Naive thymus-derived CD8-positive, alpha-beta T cell (primary cell): ENCODE measurements at regions not wholly inside any gene's neighbourhood (a gene's known extent, or its start where the extent isn't known, plus 50 kb on each side); places are given as distances from the start of the nearest gene placed in this dataset.
A peak's percentile ranks its signal among the peaks of the same experiment; 100 is the strongest.
"Not testable (repeated sequence)": the region's sequence is repeated elsewhere in the genome, so short reads cannot be mapped to it uniquely, and the experiment has no call there.

Experiments used
- ATAC-seq, 2 donors: fragments of 150-1000 bp; cut with Tn5 transposase in 1 of 2; sonication (Bioruptor Pico), chemical (Tn5 transposase) in 1 of 2; 1 replicate in 1 of 2; 2 replicates in 1 of 2; pipeline ENCODE4 v1.10.0; 2021; ENCODE audit warnings: mild to moderate bottlenecking in 2 of 2, moderate library complexity in 2 of 2
- POLR2A ChIA-PET: fragments of 350-600 bp; sonication (Branson Sonifier 250); formaldehyde crosslinking; loops from one replicate; lab custom pipeline; 2021; ENCODE audit warnings: antibody characterized with exemption; lab: Charles Lee
- DNase-seq, 10 donors: peaks; one replicate each; pipeline versions ENCODE4 v3.0.0 to v3.0.0-alpha.2; 2020 to 2022
- H3K27ac Mint-ChIP-seq, 10 donors: one replicate each; pipeline ENCODE4 v1.8.0; 2020 to 2022; ENCODE audit warnings: mild to moderate bottlenecking in 10 of 10, mixed read lengths in 10 of 10, moderate library complexity in 4 of 10, inconsistent platforms in 1 of 10
- H3K27me3 Mint-ChIP-seq, 5 donors: one replicate each; pipeline ENCODE4 v1.8.0; 2021 to 2022; ENCODE audit warnings: mixed read lengths in 5 of 5
- H3K36me3 Mint-ChIP-seq, 3 donors: one replicate each; pipeline ENCODE4 v1.8.0; 2020 to 2022; ENCODE audit warnings: mixed read lengths in 3 of 3, mild to moderate bottlenecking in 2 of 3, inconsistent platforms in 1 of 3
- H3K4me1 Mint-ChIP-seq, 4 donors: one replicate each; pipeline ENCODE4 v1.8.0; 2021 to 2022; ENCODE audit warnings: mixed read lengths in 4 of 4
- H3K4me3 Mint-ChIP-seq, 10 donors: one replicate each; pipeline ENCODE4 v1.8.0; 2020 to 2022; ENCODE audit warnings: mild to moderate bottlenecking in 10 of 10, mixed read lengths in 10 of 10, moderate library complexity in 6 of 10, inconsistent platforms in 1 of 10
- H3K9me3 Mint-ChIP-seq, 9 donors: one replicate each; pipeline ENCODE4 v1.8.0; 2020 to 2022; ENCODE audit warnings: mixed read lengths in 9 of 9, mild to moderate bottlenecking in 3 of 9, inconsistent platforms in 1 of 9, moderate library complexity in 1 of 9

DNA sequence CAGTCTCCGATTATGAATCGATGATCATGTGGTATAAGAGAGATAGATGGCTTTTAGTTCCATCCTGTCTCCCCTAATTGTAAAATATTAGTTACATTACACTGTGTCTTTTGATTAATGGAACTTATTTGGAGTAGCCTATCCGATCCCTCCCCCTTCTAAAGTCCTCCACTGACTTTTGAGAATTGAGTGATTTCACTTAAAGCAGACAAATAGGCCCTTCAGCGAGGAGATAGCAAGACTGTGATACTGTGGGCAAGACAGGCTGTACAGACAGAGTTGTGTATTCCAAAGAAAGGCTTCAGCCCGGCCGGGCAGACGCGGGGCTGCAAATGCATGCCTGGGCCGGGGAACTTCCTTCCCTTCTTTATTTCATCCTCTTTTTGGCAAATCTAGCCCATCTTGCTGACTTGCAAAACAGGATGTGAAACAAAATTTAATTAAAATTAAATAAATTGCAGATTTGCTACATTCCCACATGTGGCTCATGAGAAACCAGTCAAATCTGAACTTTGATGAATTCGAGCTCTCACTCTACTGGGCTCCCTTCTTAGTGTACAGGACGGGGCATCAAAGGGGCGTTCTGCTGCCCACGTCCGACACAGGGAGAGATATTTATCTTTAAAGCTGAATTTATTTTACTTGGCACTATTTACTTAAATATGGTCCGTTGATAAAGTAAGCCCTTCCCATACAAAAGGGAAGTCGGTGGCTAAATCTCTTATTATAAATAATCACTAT, 314.8 kb downstream of the ZNF536 start:
- Mint-ChIP-seq H3K4me1 (peaks cover 1 to 7% (median 3%) of the 10 kb centered on the region in 4 donors), H3K4me3 (no peak overlapping the region), H3K9me3 (peaks cover 0 to 4% (median 0%) of the 10 kb centered on the region in 9 donors), H3K27me3 (peaks cover 28 to 96% (median 62%) of the 10 kb centered on the region in 5 donors), H3K27ac (no peak overlapping the region), H3K36me3 (no peaks in the 10 kb centered on the region)
- no peak for DNase-seq
- POLR2A ChIA-PET: no interaction called here
- no peak for ATAC-seq

- no peak for ATAC-seq
- peaks cover 24 to 89% (median 60%) of the 10 kb centered on the region in 5 donors for H3K27me3 Mint-ChIP-seq
These were observed 314.1 kb downstream of the ZNF536 start for GRCh38 chr19:30686176-30686820.

DNA sequence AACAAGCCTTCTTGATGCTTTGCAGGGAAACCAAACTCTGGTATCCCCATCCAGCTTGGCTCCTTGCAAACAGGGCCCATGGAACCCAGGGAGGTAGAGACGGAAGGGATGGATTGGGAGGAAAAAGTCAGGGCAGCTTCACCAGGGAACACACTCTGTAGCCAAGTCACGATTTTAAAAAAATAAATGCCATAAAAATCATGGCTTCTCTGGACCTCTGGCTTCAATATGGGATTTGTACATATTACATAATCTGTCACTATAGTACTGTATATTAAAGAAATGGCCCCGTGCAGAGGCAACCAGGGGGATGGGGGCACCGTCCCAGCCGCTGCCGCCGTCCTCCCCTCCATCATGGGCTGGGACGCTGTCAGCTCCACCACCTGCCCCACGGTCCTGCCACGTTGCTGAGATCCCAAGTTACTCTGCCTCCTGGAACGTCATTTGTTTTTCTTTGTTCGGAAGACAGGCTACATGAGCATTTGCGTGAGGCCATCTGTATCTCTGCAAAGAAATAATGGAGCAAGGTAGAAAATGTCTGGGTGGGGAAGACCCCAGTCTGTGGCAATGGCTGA, 313.3 kb downstream of the ZNF536 start:
- ATAC-seq: no peak
- Mint-ChIP-seq H3K4me1 (no peaks in the 10 kb centered on the region), H3K27me3 (peaks cover 19 to 82% (median 59%) of the 10 kb centered on the region in 5 donors)

More at GRCh38 chr19:30686176-30686820, 314.1 kb downstream of the ZNF536 start:
- Mint-ChIP-seq H3K4me3 (no peak overlapping the region), H3K9me3 (peaks cover 0 to 1% (median 0%) of the 10 kb centered on the region in 9 donors), H3K27ac (no peak overlapping the region), H3K36me3 (no peaks in the 10 kb centered on the region), H3K4me1 (peaks cover 0 to under 1% (median 0%) of the 10 kb centered on the region in 4 donors)
- POLR2A ChIA-PET: no interaction called here
- DNase-seq: no peak

GRCh38 chr19:30684613-30685012, 312.4 kb downstream of the ZNF536 start:
- POLR2A ChIA-PET: no interaction called here
- no peak for ATAC-seq
- DNase-seq: no peak
- peaks cover 0 to 1% (median 0%) of the 10 kb centered on the region in 9 donors for H3K9me3 Mint-ChIP-seq
- peaks cover 16 to 72% (median 54%) of the 10 kb centered on the region in 5 donors for H3K27me3 Mint-ChIP-seq
- no peaks in the 10 kb centered on the region for H3K36me3 Mint-ChIP-seq
- no peak overlapping the region for H3K27ac Mint-ChIP-seq
- no peaks in the 10 kb centered on the region for H3K4me1 Mint-ChIP-seq
- H3K4me3 Mint-ChIP-seq: no peak overlapping the region

More for the DNA sequence above, 313.3 kb downstream of the ZNF536 start:
- Mint-ChIP-seq H3K9me3 (peaks cover 0 to 1% (median 0%) of the 10 kb centered on the region in 9 donors), H3K27ac (peak overlapping the region in 1 of 10 donors; percentile 37), H3K4me3 (no peak overlapping the region), H3K36me3 (no peaks in the 10 kb centered on the region)
- POLR2A ChIA-PET: no interaction called here
- DNase-seq: no peak

DNA sequence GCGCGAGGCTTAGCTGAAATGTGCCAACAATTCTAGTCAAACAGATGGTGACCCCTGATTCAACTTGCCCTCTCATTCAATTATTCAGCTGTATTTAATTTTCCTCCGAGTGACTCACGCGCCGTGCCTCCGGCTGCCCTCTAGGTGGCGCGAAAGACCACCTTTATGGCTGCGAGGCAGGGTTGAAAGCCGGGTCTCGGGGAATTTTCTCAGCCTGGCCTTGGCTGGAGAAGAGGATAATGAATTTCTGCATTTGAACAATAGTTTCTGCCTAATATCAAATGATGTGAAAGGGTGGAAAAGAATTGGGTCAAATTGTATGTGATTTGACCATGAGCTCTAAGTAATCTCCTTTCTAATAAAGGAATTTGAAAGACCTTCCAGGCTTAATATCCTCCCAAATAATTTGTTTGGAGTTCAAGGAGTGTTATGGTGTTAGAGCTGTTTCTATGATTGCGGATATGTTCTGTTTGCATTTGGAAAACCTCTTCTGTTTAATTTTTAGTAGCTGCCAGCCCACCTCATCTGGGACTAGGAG, 310.9 kb downstream of the ZNF536 start:
- H3K27ac Mint-ChIP-seq: no peak overlapping the region
- ATAC-seq (no peak), DNase-seq (peak in 9 of 10 donors; percentile 10 to 42 (median 37))
- no peak overlapping the region for H3K4me3 Mint-ChIP-seq
- H3K27me3 Mint-ChIP-seq: peaks cover 13 to 57% (median 44%) of the 10 kb centered on the region in 5 donors
- H3K4me1 Mint-ChIP-seq: no peaks in the 10 kb centered on the region
- no peaks in the 10 kb centered on the region for H3K36me3 Mint-ChIP-seq
- POLR2A ChIA-PET: no interaction called here
- H3K9me3 Mint-ChIP-seq: peaks cover 0 to 1% (median 0%) of the 10 kb centered on the region in 9 donors

GRCh38 chr19:30682146-30682998, 310.2 kb downstream of the ZNF536 start:
- no peak overlapping the region for H3K4me3 Mint-ChIP-seq

DNA sequence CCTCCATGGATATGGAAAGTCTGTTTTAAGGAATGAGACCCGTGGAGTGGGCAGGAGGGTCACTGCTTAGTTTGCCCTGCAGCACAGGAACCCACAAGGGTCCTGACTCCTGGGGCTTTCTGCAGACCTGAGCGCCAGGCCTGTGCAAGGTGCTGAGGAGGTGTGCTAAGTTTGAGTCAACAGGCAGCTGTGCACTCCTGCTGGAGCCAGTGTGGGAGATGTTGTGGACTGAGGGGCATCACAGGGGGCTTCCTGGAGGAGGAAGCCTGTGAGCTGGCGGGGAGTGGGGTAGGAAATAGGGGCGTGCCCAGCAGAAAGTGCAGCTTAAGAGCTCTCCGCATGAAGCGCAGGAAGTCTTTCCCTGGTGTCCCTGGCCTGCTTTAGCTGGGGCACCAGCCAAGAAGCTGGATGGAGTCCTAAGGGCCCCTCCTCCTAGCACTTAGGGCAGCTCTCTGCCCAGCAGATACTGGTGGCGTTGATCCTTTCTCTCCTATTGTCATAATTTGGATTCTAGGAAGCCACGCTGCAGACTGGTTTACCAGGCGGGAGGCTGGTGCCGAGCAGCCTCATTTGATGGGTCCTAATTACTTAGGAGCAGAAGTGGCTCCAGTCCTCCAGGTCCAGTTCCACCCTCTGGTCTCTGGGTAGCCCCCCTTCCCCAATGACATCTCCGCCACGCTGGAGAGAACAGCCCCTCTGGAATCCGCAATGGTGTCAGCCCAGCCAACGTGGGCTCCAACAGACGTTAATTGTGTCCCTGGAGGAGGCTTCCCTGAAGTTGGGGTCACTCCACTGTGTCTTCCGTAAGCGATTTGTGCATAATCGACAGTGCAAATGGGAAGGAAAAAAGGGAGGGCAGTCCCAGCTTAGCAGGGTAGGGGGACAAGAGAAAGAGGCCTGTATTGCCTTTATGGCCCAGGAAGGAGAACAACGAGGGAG, 309.2 kb downstream of the ZNF536 start:
- H3K36me3 Mint-ChIP-seq: no peaks in the 10 kb centered on the region
- no peak overlapping the region for H3K27ac Mint-ChIP-seq
- POLR2A ChIA-PET: no interaction called here
- no peak for ATAC-seq
- H3K4me1 Mint-ChIP-seq: no peaks in the 10 kb centered on the region
- no peak for DNase-seq
- peaks cover 10 to 45% (median 38%) of the 10 kb centered on the region in 5 donors for H3K27me3 Mint-ChIP-seq
- H3K4me3 Mint-ChIP-seq: no peak overlapping the region
- peaks cover 0 to 1% (median 0%) of the 10 kb centered on the region in 9 donors for H3K9me3 Mint-ChIP-seq

More at GRCh38 chr19:30682146-30682998, 310.2 kb downstream of the ZNF536 start:
- Mint-ChIP-seq H3K9me3 (peaks cover 0 to 1% (median 0%) of the 10 kb centered on the region in 9 donors), H3K27ac (no peak overlapping the region), H3K27me3 (peaks cover 12 to 50% (median 45%) of the 10 kb centered on the region in 5 donors), H3K4me1 (no peaks in the 10 kb centered on the region), H3K36me3 (no peaks in the 10 kb centered on the region)
- no peak for ATAC-seq
- no peak for DNase-seq
- POLR2A ChIA-PET: no interaction called here

DNA sequence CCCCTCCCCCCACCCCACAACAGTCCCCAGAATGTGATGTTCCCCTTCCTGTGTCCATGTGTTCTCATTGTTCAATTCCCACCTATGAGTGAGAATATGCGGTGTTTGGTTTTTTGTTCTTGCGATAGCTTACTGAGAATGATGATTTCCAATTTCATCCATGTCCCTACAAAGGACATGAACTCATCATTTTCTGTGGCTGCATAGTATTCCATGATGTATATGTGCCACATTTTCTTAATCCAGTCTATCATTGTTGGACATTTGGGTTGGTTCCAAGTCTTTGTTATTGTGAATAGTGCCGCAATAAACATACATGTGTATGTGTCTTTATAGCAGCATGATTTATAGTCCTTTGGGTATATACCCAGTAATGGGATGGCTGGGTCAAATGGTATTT, 308.2 kb downstream of the ZNF536 start:
- ATAC-seq, DNase-seq, H3K4me3 Mint-ChIP-seq, H3K27ac Mint-ChIP-seq, H3K36me3 Mint-ChIP-seq, POLR2A ChIA-PET, H3K9me3 Mint-ChIP-seq, H3K4me1 Mint-ChIP-seq: not testable (repeated sequence)
- H3K27me3 Mint-ChIP-seq: peaks cover 5 to 35% (median 30%) of the 10 kb centered on the region in 5 donors

DNA sequence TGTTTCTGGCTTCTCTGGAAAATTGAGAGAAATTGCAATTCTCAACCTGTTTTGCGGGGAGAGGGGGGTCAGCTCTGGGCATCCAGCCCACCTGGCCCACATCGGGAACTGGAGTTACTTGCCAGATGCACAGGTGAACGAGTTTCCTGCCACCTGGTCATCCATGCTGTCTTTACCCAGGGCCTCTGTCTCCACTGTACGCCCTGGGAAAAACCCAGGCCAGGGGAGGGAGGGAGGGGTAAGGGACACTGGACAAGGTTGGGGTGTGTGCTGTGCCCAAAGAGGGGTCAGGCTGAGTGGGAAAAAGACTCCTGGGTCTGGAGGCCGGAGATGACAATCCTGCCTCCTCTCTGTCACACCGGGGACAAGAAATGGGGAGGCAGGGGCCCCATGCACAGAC, 307.6 kb downstream of the ZNF536 start:
- Mint-ChIP-seq H3K9me3 (no peaks in the 10 kb centered on the region), H3K27me3 (peaks cover 3 to 32% (median 24%) of the 10 kb centered on the region in 5 donors), H3K4me3 (no peak overlapping the region), H3K36me3 (no peaks in the 10 kb centered on the region), H3K4me1 (no peaks in the 10 kb centered on the region), H3K27ac (no peak overlapping the region)
- no peak for DNase-seq
- POLR2A ChIA-PET: no interaction called here
- ATAC-seq: no peak

DNA sequence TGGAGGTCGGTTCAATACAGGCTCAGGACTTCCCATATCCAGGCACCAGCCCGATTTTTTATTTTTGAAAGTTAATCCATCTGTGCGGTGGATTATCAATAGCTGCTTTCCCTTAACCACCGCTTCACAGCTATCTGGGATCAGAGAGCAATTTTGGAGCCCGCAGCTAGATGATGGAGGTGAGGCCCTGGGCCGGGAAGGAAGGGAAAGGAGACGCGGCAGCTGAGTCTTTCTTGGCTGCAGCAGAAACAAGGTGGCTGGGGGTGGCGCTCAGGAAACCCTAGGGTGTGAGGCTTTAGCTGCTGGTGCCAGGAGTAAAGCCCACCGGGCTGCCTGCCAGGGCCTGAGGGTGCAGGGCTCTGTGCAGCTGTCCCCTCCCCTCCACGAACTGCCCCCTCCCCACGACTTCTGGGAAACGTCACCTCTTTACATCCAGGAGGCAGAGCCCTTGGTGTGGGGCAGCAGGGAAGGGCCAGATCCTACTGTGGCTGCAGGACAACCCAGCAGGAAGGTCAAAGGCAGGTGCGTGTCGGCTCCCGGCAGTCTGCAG, 307.0 kb downstream of the ZNF536 start:
- peaks cover 3 to 33% (median 20%) of the 10 kb centered on the region in 5 donors for H3K27me3 Mint-ChIP-seq
- H3K4me3 Mint-ChIP-seq: no peak overlapping the region
- no peaks in the 10 kb centered on the region for H3K36me3 Mint-ChIP-seq
- H3K27ac Mint-ChIP-seq: no peak overlapping the region
- ATAC-seq: no peak
- no peaks in the 10 kb centered on the region for H3K9me3 Mint-ChIP-seq
- DNase-seq: no peak
- POLR2A ChIA-PET: no interaction called here
- H3K4me1 Mint-ChIP-seq: no peaks in the 10 kb centered on the region

DNA sequence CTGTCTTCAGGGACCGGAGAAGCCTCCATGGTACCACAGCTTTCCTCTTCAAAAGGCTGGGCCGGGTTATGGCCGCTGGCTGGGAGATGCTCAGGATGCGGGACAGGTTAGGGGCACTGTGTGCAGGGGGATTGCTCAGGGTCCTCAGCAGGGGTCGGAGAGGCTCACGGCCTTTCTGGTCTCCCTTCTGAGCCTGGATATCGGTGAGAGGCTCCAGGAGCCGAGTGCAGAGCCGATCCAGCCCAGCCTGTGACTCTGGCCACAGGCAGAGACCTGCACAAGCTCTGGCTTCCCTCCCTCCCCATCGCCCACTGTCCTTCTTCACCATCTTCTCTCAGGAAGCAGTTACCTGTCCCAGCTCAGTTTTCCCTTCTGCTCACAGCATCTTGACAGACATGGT, 306.0 kb downstream of the ZNF536 start:
- H3K36me3 Mint-ChIP-seq: no peaks in the 10 kb centered on the region
- H3K27ac Mint-ChIP-seq: no peak overlapping the region
- H3K9me3 Mint-ChIP-seq: peaks cover 0 to 1% (median 0%) of the 10 kb centered on the region in 9 donors
- no peak overlapping the region for H3K4me3 Mint-ChIP-seq
- no peaks in the 10 kb centered on the region for H3K4me1 Mint-ChIP-seq
- POLR2A ChIA-PET: no interaction called here
- ATAC-seq (no peak), DNase-seq (no peak)
- peaks cover 0 to 38% (median 17%) of the 10 kb centered on the region in 5 donors for H3K27me3 Mint-ChIP-seq
